GM19351 (cell line): ENCODE measurements at regions not wholly inside any gene's neighbourhood (a gene's known extent, or its start where the extent isn't known, plus 50 kb on each side); places are given as distances from the start of the nearest gene placed in this dataset.

Source experiments
- ATAC-seq: cut with Tn5 transposase; IDR thresholded peaks from one replicate; pipeline ENCODE4 v1.9.1; 2021; ENCODE audit warnings: mild to moderate bottlenecking, moderate library complexity; ENCODE audit not compliant: unreplicated experiment

GRCh38 chr1:38352869-38353268 lies 306.3 kb upstream of the POU3F1 start:
- no peak for ATAC-seq

DNA sequence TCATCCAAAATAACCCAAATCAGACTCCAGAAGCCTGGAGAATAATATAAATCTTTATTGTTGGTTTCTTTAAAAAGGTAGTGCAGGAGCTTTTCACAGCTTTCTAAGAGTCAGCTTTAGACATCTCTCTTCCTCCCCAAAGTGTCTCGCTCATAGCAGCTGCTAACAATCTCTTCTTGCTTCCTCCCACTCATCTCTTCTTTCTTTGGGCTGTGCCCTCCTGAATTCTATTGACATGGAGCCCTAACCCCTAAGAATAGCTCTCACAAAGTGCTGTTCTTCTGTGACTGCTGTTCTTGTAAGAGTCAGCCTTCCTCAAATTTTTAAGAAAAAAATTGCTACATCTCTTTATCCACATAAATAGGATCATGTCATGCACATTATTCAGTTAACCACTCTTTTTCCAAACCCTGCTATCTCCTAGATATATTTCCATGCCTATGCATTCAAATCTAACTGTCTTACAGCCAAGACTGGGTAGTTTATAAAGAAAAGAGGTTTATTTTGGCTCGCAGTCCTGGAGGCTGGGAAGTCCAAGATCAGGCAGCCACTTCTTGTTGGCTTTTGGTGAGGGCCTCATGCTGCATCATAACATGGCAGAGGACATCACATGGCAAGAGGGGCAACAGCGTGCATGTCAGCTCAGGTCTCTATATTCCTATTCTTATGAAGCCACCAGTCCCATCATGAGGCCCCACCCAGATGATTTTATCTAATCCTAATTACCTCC lies 301.0 kb upstream of the POU3F1 start:
- ATAC-seq: no peak

DNA sequence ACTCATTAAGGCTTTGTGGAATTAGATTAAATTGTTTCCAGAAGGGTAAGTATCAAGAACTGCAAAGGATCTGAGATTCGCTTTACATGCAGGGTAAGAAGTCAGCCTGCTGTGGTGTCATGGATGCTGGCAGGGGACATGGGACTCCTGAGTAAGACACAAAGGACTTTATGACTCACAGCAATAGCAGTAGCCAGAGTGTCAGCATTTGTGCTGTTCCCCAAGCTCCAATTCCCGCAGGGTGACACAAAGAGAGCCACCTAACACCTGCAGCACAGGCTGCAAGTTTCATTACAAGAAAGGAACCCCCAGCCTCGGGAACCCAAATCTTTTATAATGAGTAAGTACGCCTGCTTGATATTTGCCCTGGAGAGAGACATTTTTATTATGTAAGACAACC lies 298.1 kb upstream of the POU3F1 start:
- no peak for ATAC-seq

DNA sequence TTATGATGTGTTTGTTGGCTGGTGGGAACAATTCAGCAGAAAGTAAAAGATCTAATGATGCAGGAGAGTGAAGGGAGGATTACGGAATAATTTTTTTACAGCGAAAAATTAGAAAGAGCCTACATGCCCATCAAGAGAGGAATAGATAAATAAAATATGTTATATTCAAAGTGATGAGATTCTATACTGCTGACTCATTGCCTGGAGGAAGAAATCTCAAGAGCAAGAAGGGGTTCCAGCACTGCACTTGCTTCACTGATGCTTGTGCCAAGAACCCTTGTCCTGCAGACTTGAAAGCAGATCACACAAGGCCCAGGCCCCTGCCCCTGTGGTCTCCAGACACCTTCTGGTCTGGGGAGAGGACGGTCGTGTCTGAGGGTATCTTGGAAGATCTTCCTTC lies 295.1 kb upstream of the POU3F1 start:
- no peak for ATAC-seq

GRCh38 chr1:38340409-38340808 lies 293.8 kb upstream of the POU3F1 start:
- no peak for ATAC-seq

- no peak for ATAC-seq
These were observed 291.1 kb upstream of the POU3F1 start for GRCh38 chr1:38337711-38338110.

- no peak for ATAC-seq
These were observed 290.4 kb upstream of the POU3F1 start for GRCh38 chr1:38336961-38337360.

DNA sequence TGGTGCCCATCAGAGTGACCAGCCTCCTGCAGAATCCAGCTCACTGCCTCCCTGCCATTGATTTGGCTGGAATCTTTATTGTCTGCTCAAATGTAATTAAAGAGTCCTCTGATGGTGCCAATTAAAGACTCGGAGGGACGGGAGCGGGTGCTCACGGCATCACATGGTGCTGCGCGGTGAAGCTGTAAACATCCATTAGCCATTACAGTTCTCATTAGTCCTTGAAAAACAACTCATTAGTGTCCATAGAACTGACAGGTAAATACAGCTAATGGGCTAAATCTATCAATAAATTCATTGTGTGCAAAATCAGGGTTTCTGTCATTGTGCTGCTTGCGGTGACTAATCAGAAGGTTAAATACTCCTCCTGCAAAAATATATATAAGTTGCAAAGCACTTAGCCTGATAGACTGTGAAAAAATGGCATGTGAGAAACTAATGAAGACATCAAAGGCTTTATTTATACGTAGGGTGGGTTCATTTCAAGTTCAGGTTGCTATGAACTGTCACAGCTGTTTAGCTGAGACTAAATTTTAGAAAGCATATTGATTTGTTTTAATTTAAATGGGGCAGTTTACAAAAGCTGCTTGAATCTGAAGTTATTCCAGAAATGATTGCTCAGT lies 289.8 kb upstream of the POU3F1 start:
- no peak for ATAC-seq

GRCh38 chr1:38334930-38335592 lies 288.5 kb upstream of the POU3F1 start:
- ATAC-seq: no peak

- ATAC-seq: no peak
These were observed 286.2 kb upstream of the POU3F1 start for GRCh38 chr1:38332649-38333310.

GRCh38 chr1:38331496-38332210 lies 285.1 kb upstream of the POU3F1 start:
- ATAC-seq: no peak

DNA sequence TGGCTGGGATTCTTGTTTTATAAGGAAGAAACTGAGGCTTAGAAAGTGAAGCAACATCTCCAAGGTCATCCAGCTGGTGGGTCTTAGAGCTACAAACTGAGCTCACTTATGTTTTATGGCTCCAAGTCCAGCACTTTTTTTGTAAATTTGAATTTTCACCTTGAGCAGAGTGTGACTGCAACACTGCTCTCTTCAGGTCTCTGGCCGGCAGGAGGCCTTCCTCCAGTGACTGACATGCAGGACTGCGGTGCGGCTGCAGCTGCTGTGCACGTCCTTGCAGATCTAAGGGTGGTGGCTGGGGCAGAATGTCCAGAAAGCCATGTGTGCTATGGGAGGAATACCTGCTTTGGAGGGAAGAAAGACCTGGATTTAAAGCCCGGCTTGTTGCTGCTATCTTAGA lies 284.2 kb upstream of the POU3F1 start:
- no peak for ATAC-seq

GRCh38 chr1:38329644-38330043 lies 283.1 kb upstream of the POU3F1 start:
- ATAC-seq: no peak

DNA sequence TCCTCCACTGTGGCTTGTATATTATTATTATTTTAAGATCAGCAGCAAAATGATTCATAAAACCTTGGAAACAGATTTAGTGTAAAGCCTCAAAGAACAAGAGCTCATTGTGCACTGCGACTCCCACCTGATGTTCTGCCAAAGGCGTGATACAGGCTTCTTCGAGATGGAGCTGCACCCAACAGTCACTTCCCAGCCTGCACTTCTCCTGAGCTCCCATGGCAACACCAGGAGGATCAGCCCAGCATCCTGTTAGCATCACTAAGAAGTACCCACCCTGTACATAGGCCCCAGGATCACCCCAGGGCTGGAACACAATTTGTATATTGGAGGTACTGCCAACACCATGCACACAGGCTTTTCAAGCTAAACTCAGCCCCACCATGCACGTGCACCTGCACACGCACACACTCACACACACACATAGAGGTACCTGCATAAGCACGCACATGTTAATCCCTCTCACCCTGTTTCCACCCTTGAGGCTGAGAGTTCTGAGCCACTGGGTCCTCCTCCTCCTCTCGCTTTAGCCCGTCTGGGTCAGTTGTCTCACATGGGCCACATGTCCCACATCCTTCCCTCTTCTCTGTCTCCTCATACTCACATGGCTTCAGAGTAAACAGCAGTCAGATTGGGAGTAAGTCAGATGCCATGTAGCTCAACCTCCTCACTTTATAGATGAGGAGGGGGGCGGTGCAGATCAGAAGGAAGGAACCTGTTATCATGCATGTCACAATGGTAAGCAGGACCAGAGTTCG lies 281.9 kb upstream of the POU3F1 start:
- ATAC-seq: no peak

DNA sequence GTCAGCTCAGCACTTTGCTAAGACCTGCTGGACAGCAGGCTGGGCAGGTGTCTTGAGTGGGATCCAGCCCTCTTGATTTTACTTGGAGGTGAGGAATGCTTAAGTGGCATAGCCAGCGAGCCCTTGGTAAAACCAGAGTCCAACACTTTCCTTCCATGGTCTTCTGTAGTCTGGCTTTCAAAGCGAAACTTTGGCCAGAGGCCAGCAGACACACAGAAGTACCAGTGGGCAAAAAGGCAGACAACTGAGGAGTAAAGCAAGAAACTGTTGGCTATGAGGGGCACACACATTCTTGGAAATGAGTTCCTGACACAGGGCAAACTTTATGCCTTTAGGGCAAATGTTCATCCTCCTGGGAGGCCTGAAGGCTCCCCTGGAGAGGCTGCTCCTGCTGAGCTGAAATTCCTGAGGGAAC lies 281.0 kb upstream of the POU3F1 start:
- ATAC-seq: no peak

- no peak for ATAC-seq
These were observed 280.3 kb upstream of the POU3F1 start for GRCh38 chr1:38326856-38327255.

DNA sequence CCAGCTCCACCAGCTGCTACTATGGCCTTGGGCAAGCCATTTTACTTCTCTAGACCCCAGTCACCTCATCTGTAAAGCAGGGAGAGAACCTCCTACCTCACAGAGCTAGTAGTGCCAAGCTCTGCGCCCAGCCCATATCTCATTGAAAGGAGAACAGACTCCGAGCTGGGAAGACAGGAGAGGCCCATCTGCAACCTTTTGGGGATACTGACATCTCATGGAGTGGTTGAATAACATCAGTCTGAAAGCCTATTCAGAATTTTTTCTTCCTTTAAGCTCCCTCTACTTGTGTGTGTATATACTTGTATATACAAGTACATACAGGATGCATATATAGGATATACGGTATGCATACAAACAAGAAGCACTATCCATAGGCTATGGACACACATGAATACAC lies 279.5 kb upstream of the POU3F1 start:
- no peak for ATAC-seq

GRCh38 chr1:38312753-38313152 lies 266.2 kb upstream of the POU3F1 start:
- ATAC-seq: no peak

DNA sequence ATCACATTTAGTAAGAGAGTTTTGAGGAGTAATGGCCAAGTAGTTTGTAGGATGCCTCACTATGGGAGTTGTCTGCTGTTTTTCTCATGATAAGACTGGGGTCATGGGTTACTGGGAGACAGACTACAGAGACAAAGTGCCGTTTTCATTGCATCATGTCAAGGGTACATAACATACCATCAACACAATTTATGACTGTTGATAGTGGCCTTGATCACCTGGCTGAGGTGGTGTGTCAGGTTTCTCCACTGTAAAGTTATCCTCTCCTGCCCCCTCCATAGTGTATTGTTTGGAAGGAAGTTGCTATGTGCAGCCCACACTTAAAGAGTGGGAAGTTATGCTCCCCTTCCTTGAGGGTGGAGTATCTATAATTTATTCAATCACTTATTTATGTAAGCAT lies 263.5 kb upstream of the POU3F1 start:
- no peak for ATAC-seq

DNA sequence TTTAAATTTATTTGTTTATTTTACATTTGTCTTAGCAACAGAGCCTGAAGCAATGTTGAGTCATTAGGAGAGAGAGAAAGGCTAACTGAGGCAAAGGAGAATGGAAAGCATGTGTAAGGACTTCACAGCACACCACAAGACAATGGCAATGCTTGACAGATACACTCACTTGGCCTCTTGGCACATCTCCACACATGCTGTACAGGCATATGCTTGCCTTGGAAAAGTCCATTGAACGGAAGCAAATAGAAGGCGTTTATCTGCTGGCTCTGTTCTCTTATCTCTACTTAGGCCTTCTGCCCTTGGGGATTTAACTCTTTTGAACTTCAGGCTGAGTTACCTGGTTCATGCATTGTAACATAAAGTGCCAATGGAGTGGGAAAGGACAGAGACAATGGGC lies 262.2 kb upstream of the POU3F1 start:
- no peak for ATAC-seq
